ENCODE measurements at regions not wholly inside any gene's neighbourhood (a gene's known extent, or its start where the extent isn't known, plus 50 kb on each side); places are given as distances from the start of the nearest gene placed in this dataset.

DNA sequence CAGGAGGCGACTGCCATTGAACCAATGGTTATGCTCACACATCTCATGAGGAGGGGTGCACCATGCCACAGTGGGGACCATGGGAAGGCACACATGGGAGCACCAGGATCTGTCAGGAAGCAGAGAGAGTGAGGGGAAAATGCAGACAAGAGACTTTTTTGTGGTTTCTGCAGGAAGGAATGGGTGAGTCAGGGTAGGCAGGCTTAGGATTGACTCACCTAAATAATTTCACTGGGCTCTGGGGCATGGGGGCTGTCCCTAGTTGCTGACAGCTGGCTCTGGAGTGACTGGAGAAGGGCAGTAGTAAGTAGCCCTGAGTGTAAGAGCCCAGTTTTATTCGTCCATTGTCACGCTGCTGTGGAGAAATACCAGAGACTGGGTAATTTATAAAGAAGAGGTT, 202.4 kb downstream of the AXIN2 start:
- no peaks in the 10 kb centered on the region for H3K36me3 ChIP-seq (ENCODE audit: control insufficient read depth in 2 of 2, insufficient read depth in 2 of 2, low read length in 2 of 2)
- H3K27me3 ChIP-seq (ENCODE audit: control insufficient read depth in 2 of 2, insufficient read depth in 2 of 2, low read length in 2 of 2): no peaks in the 10 kb centered on the region
- no peak overlapping the region for H3K4me3 ChIP-seq (ENCODE audit: low read length in 2 of 2)
- no peak overlapping the region for H3K27ac ChIP-seq (ENCODE audit: low read depth in 2 of 2, low read length in 2 of 2)
- no peak overlapping the region for H3K9ac ChIP-seq (ENCODE audit: low read depth in 1 of 2, low read length in 2 of 2)
- H3K9me3 ChIP-seq (ENCODE audit: control insufficient read depth in 2 of 2, low read length in 2 of 2): no peaks in the 10 kb centered on the region
- peaks cover 0 to 10% of the 10 kb centered on the region in 2 donors for H3K4me1 ChIP-seq (ENCODE audit: control insufficient read depth in 2 of 2, insufficient read depth in 2 of 2, low read length in 2 of 2)

DNA sequence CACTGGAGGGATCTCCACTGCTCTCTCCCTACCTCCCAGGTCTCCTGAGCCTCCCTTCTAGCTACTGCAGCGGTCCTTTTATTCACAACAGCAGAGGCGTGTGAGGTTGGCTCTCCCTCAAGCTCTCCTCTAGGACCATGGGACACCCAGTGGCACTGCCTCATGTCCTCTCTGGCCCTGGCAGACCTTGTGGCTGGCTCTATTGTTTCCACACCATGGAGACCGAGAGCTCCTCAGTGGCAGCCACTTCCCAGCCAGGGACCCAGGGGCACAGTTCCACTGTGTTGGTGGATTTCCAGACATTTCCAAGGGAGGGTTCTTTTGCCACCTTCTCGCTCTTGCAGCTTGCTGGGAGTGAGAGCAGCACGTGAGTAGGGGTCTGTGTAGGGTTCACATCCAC, 204.9 kb downstream of the AXIN2 start:
- H3K36me3 ChIP-seq (ENCODE audit: control insufficient read depth in 2 of 2, insufficient read depth in 2 of 2, low read length in 2 of 2): no peaks in the 10 kb centered on the region
- H3K4me3 ChIP-seq (ENCODE audit: low read length in 2 of 2): no peak overlapping the region
- H3K9ac ChIP-seq (ENCODE audit: low read depth in 1 of 2, low read length in 2 of 2): no peak overlapping the region
- no peak overlapping the region for H3K27ac ChIP-seq (ENCODE audit: low read depth in 2 of 2, low read length in 2 of 2)
- peaks cover 0 to 4% of the 10 kb centered on the region in 2 donors for H3K4me1 ChIP-seq (ENCODE audit: control insufficient read depth in 2 of 2, insufficient read depth in 2 of 2, low read length in 2 of 2)
- H3K9me3 ChIP-seq (ENCODE audit: control insufficient read depth in 2 of 2, low read length in 2 of 2): no peaks in the 10 kb centered on the region
- no peaks in the 10 kb centered on the region for H3K27me3 ChIP-seq (ENCODE audit: control insufficient read depth in 2 of 2, insufficient read depth in 2 of 2, low read length in 2 of 2)

DNA sequence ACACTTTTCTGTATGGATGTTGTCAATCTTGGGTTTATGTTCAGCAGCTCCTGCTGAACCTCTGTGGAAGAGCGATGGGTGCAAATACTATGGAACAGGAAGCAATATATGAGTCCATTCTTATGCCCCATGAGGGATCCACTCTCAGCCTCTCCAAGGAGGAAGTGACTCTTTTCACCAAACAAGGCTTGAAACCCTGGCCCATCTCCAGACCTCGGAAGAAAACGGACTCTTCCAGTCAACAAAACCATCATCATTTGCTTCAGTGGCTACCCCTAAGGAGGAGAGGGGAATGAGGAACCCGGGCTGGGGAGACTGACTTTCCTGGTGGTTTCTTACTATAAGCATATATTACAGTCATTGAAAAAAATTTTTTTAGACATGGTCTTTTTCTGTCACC, 206.2 kb downstream of the AXIN2 start:
- Histone ChIP-seq H3K27ac (ENCODE audit: low read depth in 2 of 2, low read length in 2 of 2) (no peak overlapping the region), H3K4me1 (ENCODE audit: control insufficient read depth in 2 of 2, insufficient read depth in 2 of 2, low read length in 2 of 2) (no peaks in the 10 kb centered on the region), H3K27me3 (ENCODE audit: control insufficient read depth in 2 of 2, insufficient read depth in 2 of 2, low read length in 2 of 2) (no peaks in the 10 kb centered on the region), H3K9me3 (ENCODE audit: control insufficient read depth in 2 of 2, low read length in 2 of 2) (no peaks in the 10 kb centered on the region), H3K36me3 (ENCODE audit: control insufficient read depth in 2 of 2, insufficient read depth in 2 of 2, low read length in 2 of 2) (no peaks in the 10 kb centered on the region), H3K9ac (ENCODE audit: low read depth in 1 of 2, low read length in 2 of 2) (no peak overlapping the region), H3K4me3 (ENCODE audit: low read length in 2 of 2) (no peak overlapping the region)

DNA sequence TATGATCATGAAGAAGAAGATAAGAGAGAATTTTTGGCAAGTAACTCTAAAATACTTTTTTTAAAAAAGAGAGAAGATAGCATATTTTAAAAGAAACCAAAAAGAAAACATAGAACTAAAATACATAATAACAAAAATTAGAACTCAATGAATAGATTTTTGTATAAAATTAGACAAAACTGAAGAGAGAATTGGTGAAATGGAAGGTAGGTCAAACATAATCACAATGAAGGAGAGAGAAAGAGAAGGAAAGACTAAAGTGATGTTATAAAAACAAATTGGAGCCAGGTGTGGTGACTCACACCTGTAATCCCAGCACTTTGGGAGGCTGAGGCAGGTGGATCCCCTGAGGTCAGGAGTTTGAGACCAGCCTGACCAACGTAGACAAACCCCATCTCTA, 211.5 kb downstream of the AXIN2 start:
- H3K4me3 ChIP-seq (ENCODE audit: low read length in 2 of 2): no peak overlapping the region
- H3K27me3 ChIP-seq (ENCODE audit: control insufficient read depth in 2 of 2, insufficient read depth in 2 of 2, low read length in 2 of 2): no peaks in the 10 kb centered on the region
- H3K36me3 ChIP-seq (ENCODE audit: control insufficient read depth in 2 of 2, insufficient read depth in 2 of 2, low read length in 2 of 2): no peaks in the 10 kb centered on the region
- no peak overlapping the region for H3K27ac ChIP-seq (ENCODE audit: low read depth in 2 of 2, low read length in 2 of 2)
- H3K9ac ChIP-seq (ENCODE audit: low read depth in 1 of 2, low read length in 2 of 2): no peak overlapping the region
- H3K9me3 ChIP-seq (ENCODE audit: control insufficient read depth in 2 of 2, low read length in 2 of 2): no peaks in the 10 kb centered on the region
- no peaks in the 10 kb centered on the region for H3K4me1 ChIP-seq (ENCODE audit: control insufficient read depth in 2 of 2, insufficient read depth in 2 of 2, low read length in 2 of 2)

DNA sequence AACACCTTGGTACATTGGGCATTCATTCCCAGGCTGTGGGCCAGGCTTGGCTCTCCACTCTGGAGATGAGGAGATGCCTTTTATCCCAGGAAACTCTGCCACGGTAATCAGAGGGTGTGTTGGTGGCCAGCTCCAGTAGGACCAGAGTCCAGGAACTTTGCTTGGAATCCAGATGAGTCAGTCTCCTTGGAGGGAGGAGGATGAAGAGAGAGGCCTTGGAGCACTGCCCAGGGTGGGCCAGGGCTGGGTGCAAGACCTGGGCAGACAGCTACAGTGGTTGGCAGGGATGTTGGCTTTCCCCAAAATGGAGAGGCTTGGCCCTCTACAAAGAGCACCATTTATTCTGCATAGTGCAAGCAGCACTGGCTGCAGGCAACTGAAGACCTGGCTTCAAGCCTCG, 209.0 kb downstream of the RGS9 start:
- Histone ChIP-seq H3K4me1 (ENCODE audit: control insufficient read depth in 2 of 2, insufficient read depth in 2 of 2, low read length in 2 of 2) (no peaks in the 10 kb centered on the region), H3K4me3 (ENCODE audit: low read length in 2 of 2) (no peak overlapping the region), H3K27me3 (ENCODE audit: control insufficient read depth in 2 of 2, insufficient read depth in 2 of 2, low read length in 2 of 2) (no peaks in the 10 kb centered on the region), H3K9me3 (ENCODE audit: control insufficient read depth in 2 of 2, low read length in 2 of 2) (no peaks in the 10 kb centered on the region), H3K36me3 (ENCODE audit: control insufficient read depth in 2 of 2, insufficient read depth in 2 of 2, low read length in 2 of 2) (no peaks in the 10 kb centered on the region), H3K27ac (ENCODE audit: low read depth in 2 of 2, low read length in 2 of 2) (no peak overlapping the region), H3K9ac (ENCODE audit: low read depth in 1 of 2, low read length in 2 of 2) (no peak overlapping the region)

DNA sequence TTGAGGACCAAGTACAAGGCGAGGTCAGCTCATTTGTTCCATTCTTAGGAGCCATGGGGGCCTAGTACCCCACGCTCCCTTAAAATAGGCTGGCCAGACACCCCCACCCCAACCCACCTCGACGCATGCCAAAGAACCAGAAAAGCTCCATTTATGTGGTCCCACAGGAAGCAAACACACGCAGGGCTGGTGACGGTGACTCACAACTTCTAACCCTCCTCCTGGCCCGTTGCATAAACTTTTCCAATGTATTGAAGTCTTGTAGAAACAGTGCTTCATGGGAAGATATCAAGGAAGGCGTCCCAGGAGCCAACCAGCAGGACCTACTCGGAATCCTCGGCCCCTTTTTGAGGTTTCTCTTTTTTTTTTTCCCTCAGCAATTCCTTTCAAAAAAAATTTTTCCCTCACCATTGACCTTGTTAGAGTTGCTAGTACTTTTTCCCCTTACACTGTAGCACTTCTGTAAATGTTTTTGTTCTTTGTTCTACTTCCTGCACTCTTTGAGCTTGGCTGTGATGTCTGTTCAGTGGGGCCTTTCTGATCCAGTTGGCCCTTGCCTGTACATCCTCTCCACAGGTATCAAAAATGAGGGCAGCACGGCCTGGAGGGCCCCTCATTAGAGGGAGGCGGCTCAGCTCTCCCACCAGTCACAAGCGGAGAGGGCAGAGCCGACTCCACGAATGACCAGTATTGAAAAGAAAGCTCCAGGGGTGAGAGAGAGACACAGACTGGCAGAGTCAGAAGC, 208.3 kb downstream of the RGS9 start:
- Histone ChIP-seq H3K9ac (ENCODE audit: low read depth in 1 of 2, low read length in 2 of 2) (no peak overlapping the region), H3K36me3 (ENCODE audit: control insufficient read depth in 2 of 2, insufficient read depth in 2 of 2, low read length in 2 of 2) (no peaks in the 10 kb centered on the region), H3K4me3 (ENCODE audit: low read length in 2 of 2) (no peak overlapping the region), H3K4me1 (ENCODE audit: control insufficient read depth in 2 of 2, insufficient read depth in 2 of 2, low read length in 2 of 2) (no peaks in the 10 kb centered on the region), H3K27ac (ENCODE audit: low read depth in 2 of 2, low read length in 2 of 2) (no peak overlapping the region), H3K9me3 (ENCODE audit: control insufficient read depth in 2 of 2, low read length in 2 of 2) (no peaks in the 10 kb centered on the region), H3K27me3 (ENCODE audit: control insufficient read depth in 2 of 2, insufficient read depth in 2 of 2, low read length in 2 of 2) (no peaks in the 10 kb centered on the region)

DNA sequence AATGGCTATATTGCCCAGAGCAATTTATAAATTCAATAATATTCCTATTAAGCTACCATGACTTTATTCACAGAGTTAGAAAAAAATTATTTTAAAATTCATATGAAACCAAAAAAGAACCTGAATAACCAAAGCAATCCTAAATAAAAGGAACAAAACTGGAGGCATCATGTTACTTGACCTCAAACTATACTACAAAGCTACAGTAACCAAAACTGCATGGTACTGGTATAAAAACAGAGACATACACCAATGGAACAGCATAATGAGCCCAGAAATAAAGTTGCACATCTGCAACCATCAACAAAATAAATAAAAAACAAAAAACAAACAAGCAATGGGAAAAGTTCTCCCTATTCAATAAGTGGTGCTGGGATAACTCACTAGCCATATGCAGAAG, 203.2 kb downstream of the RGS9 start:
- Histone ChIP-seq H3K4me3 (ENCODE audit: low read length in 2 of 2) (no peak overlapping the region), H3K27ac (ENCODE audit: low read depth in 2 of 2, low read length in 2 of 2) (no peak overlapping the region), H3K9ac (ENCODE audit: low read depth in 1 of 2, low read length in 2 of 2) (no peak overlapping the region), H3K36me3 (ENCODE audit: control insufficient read depth in 2 of 2, insufficient read depth in 2 of 2, low read length in 2 of 2) (no peaks in the 10 kb centered on the region), H3K4me1 (ENCODE audit: control insufficient read depth in 2 of 2, insufficient read depth in 2 of 2, low read length in 2 of 2) (no peaks in the 10 kb centered on the region), H3K9me3 (ENCODE audit: control insufficient read depth in 2 of 2, low read length in 2 of 2) (no peaks in the 10 kb centered on the region), H3K27me3 (ENCODE audit: control insufficient read depth in 2 of 2, insufficient read depth in 2 of 2, low read length in 2 of 2) (no peaks in the 10 kb centered on the region)

DNA sequence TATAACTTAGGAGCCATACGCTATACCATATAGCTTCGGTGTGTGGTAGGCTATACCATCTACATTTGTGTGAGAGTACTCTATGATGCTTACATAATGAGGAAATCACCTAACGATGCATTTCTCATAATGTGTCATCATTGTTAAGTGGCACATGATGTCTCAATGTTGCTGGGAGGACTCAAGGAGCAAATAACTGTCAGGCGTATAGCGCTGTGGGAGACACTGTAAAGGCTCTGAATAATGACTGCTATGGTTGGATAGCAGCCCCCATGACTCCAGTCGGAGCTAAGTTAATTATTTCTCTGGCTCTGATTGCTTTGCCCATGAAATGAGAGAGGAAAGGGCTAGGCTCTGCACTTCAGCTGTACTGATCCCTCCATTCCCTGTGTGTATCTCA, 197.2 kb downstream of the RGS9 start:
- H3K9me3 ChIP-seq (ENCODE audit: control insufficient read depth in 2 of 2, low read length in 2 of 2): no peaks in the 10 kb centered on the region
- H3K4me1 ChIP-seq (ENCODE audit: control insufficient read depth in 2 of 2, insufficient read depth in 2 of 2, low read length in 2 of 2): no peaks in the 10 kb centered on the region
- H3K27me3 ChIP-seq (ENCODE audit: control insufficient read depth in 2 of 2, insufficient read depth in 2 of 2, low read length in 2 of 2): no peaks in the 10 kb centered on the region
- H3K27ac ChIP-seq (ENCODE audit: low read depth in 2 of 2, low read length in 2 of 2): no peak overlapping the region
- H3K4me3 ChIP-seq (ENCODE audit: low read length in 2 of 2): no peak overlapping the region
- H3K36me3 ChIP-seq (ENCODE audit: control insufficient read depth in 2 of 2, insufficient read depth in 2 of 2, low read length in 2 of 2): no peaks in the 10 kb centered on the region
- no peak overlapping the region for H3K9ac ChIP-seq (ENCODE audit: low read depth in 1 of 2, low read length in 2 of 2)

DNA sequence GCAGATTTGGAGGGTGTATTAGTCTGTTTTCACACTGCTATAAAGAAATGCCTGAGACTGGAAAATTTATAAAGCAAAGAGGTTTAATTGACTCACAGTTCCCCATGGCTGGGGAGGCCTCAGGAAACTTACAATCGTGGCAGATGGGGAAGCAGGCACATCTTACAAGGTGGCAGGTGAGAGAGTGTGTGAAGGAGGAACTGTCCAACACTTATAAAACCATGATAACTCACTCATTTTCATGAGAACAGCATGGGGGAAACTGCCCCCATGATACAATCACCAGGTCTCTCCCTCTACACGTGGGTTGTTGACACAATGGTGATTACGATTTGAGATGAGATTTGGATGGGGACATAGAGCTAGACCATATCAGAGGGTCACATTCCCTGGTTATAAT, 195.6 kb downstream of the RGS9 start:
- Histone ChIP-seq H3K4me3 (ENCODE audit: low read length in 2 of 2) (no peak overlapping the region), H3K9me3 (ENCODE audit: control insufficient read depth in 2 of 2, low read length in 2 of 2) (peaks cover 0 to 3% of the 10 kb centered on the region in 2 donors), H3K9ac (ENCODE audit: low read depth in 1 of 2, low read length in 2 of 2) (no peak overlapping the region), H3K27me3 (ENCODE audit: control insufficient read depth in 2 of 2, insufficient read depth in 2 of 2, low read length in 2 of 2) (no peaks in the 10 kb centered on the region), H3K27ac (ENCODE audit: low read depth in 2 of 2, low read length in 2 of 2) (no peak overlapping the region), H3K36me3 (ENCODE audit: control insufficient read depth in 2 of 2, insufficient read depth in 2 of 2, low read length in 2 of 2) (no peaks in the 10 kb centered on the region), H3K4me1 (ENCODE audit: control insufficient read depth in 2 of 2, insufficient read depth in 2 of 2, low read length in 2 of 2) (peaks cover 0 to 6% of the 10 kb centered on the region in 2 donors)

DNA sequence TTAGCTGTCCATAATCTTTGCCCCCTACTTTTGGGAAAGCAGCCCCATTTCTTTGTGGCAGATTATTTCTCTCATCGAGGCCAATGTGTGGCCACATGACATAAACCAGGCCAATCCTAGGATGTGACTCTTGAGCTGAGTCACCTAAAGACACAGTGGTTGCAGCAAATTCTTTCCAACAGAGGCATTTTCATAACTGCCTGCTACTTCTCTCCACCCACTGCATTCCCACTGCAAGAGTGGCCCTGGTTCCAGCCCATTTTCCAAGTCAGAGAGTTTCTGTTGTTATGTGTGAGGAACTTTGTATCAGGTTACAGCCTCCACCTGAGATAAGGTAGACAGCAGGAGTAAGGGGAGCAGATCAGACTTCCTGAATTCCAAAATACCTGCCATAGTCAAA, 195.2 kb downstream of the RGS9 start:
- Histone ChIP-seq H3K27ac (ENCODE audit: low read depth in 2 of 2, low read length in 2 of 2) (no peak overlapping the region), H3K27me3 (ENCODE audit: control insufficient read depth in 2 of 2, insufficient read depth in 2 of 2, low read length in 2 of 2) (no peaks in the 10 kb centered on the region), H3K4me3 (ENCODE audit: low read length in 2 of 2) (no peak overlapping the region), H3K4me1 (ENCODE audit: control insufficient read depth in 2 of 2, insufficient read depth in 2 of 2, low read length in 2 of 2) (peaks cover 0 to 6% of the 10 kb centered on the region in 2 donors), H3K36me3 (ENCODE audit: control insufficient read depth in 2 of 2, insufficient read depth in 2 of 2, low read length in 2 of 2) (no peaks in the 10 kb centered on the region), H3K9me3 (ENCODE audit: control insufficient read depth in 2 of 2, low read length in 2 of 2) (peaks cover 0 to 3% of the 10 kb centered on the region in 2 donors), H3K9ac (ENCODE audit: low read depth in 1 of 2, low read length in 2 of 2) (no peak overlapping the region)

Data from mucosa of rectum (tissue), 2 donors.